GM19240 (cell line): ENCODE measurements at regions not wholly inside any gene's neighbourhood (a gene's known extent, or its start where the extent isn't known, plus 50 kb on each side); places are given as distances from the start of the nearest gene placed in this dataset.
"Not testable (repeated sequence)": the region's sequence is repeated elsewhere in the genome, so short reads cannot be mapped to it uniquely, and the experiment has no call there.

Experiments used
- DNase-seq: peaks from one replicate; pipeline ENCODE4 v3.0.0; 2011; ENCODE audit warnings: low spot score; ENCODE audit not compliant: insufficient read length

DNA sequence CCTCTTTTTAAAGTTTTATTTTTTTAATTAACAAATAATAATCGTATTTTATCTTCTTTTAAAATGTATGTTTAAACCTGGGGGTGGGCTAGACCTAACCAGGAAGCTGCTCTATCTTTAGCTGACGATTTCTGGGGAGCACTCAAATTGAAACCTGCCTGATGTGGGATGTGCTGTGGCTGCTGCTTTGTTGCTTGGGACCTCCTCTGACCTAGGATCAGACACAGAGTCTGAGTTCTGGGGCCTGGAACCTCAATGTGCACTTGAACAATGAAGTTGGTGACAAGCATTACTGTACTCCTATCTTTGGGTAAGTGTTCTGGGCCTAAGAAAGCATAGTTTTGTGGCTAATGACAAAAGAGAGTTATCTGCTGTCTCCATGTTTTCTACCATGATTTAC lies 386.7 kb downstream of the DAD1 start:
- no peak for DNase-seq

DNA sequence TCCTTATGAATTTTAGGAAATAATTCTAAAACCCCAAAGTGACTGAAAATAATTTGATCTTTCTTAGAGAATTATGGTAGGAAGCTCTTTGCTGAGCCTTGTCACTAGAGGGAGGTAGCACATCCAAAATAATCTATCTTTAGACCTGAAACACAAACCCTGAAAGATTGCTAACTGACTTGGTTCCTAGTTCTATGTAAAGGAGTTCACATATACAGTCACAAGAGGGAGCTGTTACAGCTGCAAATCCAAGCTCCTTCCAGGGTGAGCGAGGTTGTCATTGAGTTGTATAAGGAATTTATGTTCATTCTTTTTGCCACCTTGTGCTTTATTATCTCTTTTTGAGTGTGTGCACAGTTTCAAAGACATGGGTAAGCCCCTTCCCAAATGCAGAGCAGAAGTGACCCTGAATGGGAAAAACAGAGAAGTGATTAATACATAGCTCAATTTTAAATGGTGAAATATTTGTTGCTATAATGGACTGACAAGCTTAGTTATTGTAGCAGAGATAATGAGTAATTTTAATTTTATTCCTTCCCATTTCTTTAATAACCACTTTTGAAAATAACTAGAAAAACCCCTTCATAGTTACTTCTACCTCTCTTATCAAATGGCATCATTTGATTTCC lies 387.9 kb downstream of the DAD1 start:
- no peak for DNase-seq

DNA sequence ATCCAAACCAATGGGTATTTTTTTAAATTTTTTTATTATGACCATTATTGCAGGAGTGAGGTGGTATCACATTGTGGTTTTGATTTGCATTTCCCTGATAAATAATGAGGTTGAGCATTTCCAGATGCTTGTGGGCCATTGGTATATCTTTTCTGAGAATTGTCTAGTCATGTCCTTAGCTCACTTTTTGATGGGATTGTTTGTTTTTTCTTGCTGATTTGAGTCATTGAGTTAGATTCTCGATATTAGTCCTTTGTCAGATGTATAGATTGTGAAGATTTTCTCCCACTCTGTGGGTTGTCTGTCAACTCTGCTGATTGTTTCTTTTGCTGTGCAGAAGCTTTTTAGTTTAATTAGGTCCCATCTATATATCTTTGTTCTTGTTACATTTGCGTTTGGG lies 388.9 kb downstream of the DAD1 start:
- not testable (repeated sequence) for DNase-seq

DNA sequence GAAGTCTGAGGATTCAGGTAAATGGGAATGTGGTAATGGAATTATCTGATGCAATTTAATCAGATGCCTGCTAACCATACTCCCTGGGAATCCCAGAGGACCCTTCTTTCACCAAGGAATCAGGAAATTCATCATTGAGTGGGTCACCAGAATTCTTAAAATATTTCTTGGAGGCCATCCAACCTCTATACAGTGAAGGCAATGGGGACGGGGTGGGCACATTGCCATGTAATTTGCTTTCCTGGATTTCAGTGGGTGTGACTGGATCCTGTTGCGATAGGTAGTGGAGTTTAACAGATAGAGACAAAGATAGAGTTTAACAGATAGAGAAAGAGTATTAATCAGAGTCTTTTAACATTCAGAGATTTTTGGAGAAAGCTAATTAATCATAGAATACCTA lies 394.4 kb downstream of the DAD1 start:
- no peak for DNase-seq

DNA sequence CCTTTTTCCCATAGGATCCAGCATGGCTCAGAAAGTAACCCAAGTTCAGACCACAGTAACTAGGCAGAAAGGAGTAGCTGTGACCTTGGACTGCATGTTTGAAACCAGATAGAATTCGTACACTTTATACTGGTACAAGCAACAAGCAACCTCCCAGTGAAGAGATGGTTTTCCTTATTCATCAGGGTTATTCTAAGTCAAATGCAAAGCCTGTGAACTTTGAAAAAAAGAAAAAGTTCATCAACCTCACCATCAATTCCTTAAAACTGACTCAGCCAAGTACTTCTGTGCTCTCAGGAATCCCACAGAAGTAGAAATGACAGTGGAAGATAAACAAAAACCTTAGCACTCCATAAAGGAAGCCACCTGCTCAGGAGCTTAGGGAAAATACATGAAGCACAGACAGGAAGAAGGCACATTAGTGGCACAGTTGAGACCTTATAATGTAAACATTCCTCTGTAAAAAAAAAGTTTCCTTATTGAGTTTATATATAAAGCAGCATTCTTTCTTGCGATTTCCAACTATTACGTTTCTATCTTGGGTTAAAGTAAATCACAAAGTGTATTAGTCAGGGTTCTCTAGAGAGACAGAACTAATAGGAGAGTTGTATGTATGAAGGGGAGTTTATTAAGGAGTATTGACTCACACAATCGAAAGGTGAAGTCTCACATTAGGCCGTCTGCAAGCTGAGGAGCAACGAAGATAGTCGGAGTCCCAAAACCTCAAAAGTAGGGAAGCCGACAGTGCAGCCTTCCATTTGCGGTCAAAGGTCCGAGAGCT lies 398.4 kb downstream of the DAD1 start:
- no peak for DNase-seq

DNA sequence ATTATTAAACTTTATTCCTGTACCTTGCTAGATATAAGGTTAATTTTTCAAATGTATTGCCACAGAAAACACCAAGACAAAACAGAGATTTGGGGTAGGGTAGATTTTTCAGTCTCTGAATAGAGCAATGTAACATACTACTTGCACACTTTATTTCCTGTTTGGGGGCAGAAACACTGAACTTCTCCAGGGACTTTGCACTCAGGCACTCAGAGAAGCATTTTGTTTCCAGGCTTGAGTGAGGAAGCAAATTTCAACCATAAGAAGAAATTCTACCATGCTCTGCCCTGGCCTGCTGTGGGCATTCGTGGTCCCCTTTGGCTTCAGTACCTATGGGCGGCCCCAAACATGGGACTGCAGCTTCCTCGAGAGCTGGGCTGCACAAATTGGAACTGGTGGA lies 399.1 kb downstream of the DAD1 start:
- DNase-seq = no peak

DNA sequence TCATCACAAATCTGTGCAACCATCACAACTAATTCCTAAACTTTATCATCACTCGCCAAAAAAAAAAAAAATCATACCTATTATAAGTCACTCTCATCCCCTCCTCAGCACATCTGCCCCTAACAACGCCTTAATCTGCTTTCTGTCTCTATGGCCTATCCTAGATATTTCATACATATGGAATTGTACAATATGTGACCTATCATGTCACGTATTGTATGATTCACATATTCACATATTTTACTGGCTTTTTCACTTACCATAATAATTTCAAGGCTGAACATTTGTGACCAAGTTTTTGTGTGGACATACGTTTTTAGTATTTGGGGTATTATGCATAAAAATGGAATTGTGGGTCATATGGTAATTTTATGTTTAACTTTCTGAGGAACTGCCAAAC lies 400.7 kb downstream of the DAD1 start:
- DNase-seq = no peak

DNA sequence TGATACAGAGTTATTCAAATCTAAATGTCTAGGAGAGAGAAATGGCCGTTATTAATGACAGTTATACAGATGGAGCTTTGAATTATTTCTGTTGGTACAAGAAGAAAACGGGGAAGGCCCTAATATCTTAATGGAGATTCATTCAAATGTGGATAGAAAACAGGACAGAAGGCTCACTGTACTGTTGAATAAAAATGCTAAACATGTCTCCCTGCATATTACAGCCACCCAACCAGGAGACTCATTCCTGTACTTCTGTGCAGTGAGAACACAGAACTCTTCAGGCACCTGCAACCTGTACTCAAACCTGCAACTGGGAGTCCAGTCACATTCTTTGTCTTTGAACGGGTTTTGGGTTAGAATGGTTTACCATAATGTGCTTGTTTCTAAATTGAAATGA lies 403.2 kb downstream of the DAD1 start:
- DNase-seq = no peak

DNA sequence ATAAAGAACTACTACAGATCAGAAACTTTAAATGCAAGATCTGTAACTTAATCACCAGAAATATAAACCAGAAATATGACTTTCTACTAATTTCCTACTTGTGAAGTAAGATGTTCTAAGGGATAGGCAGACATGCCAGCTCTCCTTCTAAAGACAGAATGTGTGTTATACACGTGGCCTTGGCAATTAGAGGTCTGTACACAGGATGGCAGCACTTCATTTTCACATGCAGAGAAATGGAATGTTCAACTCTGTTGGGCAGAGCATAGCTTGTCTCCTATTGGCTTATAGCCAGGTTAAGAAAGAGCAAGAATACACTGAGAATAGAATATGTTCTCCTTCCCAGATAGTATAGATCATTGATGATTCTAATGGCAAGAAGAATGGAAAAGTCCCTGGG lies 403.8 kb downstream of the DAD1 start:
- DNase-seq = no peak

DNA sequence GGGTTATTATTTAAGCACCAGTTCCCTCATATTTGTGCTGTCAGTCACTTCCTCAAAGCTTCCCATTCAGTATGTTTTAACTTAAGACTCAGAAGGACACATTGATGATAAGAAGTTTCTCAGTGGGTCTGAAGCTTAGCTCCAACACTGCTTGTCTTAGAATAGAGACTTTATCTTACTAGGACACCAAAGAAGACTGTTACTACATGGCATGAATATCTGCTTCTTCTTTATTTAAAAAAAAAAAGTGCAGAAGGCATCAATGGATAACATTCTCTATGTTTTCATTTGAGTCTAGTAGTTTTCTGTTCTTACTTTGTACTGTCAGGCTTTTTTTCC lies 404.2 kb downstream of the DAD1 start:
- DNase-seq = no peak

DNA sequence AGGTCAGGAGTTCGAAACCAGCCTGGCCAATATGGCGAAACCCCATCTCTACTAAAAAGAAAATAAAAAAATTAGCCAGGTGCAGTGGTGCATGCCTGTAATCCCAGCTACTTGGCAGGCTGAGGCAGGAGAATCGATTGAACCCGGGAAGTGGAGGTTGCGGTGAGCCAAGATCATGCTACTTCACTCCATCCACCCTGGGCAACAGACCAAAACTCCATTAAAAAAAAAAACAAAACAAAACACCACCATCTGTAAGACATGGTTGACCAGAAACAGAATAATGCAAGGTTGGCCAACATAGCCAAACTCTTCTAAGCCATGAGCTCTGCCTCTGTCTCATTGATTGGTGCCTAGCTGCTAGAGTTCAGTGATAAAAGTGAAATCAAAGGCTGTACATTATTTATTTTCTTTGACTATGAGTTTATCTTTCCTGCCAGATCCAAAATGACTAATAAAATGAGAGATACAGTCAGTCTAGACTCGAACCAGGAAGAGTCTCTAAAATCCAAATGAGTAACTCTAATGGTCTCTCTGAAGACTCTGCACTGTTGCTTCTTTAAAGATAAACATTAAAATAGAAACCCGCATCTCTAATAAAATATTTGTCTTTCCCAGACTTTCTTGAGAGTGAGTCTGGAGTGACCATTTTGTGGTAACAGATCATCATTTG lies 404.7 kb downstream of the DAD1 start:
- DNase-seq = no peak

DNA sequence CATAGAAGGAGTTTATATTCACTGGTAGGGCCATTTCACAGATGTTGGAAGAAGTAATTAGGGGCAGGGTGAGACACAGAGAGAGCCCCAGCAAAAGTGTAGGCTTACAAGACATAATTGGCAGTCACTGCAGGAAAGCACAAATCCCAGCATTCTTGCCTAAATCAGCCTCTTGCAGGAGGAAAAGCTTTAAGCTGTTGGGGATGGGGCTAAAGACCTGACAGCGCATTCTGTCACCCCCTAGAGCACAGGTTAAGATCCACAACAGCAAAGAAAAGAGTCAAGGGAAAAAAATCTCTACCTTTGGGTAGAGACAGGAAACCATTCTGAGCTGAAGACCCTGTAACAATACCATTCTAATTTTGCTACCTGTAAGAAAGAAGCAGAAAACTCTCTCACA lies 409.0 kb downstream of the DAD1 start:
- DNase-seq = no peak

DNA sequence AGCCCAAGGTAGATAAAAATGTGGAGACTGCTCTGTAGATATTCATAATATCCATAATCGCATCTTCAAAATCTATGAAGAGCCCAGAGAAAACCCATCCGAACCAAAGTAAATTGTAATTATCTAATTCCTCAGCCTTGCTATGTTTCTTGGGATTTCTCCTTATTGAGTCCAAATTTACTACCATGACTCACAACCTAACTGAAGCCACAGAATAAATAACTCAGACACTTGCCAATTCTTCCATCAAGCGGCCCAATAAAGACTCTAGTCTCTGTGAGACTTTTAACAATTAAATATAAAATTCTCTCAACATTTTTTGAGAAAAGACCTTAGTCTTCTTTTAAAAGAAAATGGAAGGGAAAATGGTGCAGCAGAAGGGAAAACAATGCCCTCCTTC lies 409.8 kb downstream of the DAD1 start:
- DNase-seq = no peak

DNA sequence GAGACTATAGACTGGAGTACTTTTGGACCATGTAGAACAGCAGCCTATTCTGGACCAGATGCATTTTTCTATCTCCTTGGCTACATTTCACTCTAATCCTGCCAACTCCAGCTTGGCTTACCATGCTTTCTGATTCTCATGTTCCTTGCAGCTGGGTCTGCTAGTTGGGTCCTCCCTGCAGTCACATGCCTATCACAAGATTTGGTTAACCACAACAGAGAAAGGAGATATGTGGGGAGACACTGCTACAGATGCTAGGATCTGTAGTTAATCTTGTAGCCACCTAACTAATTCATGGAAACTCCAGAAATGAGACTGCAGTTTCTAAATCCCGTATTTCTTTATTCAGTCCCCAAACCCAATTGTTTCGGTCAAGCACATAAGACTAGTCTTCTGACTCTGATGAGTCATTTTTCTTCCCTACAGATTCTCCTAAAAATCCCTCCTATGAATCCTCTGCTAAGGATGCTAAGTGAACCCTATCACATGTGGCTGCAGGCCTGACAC lies 410.6 kb downstream of the DAD1 start:
- no peak for DNase-seq

DNA sequence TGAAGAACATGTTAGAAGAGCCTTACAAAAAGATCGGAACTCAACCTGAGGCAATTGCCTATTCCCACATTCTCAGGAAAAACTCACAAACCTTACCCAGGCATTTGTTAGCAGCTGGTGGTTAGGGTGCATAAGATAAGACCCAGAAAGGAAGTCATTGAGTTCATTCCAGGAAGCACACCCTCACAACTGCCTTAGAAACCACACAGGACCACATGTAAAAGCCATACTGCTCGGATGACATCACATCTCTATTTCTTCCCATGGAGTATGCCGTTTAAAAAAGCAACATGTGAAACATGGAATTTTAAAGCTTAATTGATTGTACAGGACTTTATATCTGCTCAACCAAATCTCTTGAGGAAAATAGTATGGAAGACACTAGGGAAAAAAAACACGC lies 411.2 kb downstream of the DAD1 start:
- DNase-seq = no peak

DNA sequence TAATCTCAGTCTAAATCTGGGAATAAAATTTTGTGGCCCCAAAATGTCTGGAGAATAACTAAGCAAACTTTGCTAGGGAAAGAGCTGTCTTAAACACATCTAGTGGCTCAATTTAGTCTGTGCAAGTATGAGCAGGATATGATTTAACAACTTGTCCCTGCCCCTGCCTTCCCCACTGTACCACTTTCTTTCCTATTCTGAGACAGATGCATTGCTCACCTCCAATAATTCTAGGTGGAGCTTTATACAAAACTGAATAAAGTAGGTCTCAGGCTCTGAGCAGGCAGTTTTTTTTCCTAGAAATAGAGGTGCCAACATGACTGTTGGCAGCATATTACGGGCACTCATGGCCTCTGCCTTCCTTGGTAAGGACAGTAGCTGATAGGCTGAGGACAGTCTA lies 412.1 kb downstream of the DAD1 start:
- DNase-seq = no peak

DNA sequence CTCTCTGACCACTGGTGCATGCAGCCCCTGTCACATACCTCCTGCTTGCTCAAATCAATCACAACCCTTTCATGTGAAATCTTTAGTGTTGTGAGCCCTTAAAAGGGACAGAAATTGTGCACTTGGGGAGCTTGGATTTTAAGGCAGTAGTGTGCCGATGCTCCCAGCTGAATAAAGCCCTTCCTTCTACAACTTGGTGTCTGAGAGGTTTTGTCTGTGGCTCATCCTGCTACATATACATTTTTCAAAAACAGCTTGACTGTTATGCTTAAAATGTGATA lies 413.8 kb downstream of the DAD1 start:
- DNase-seq = not testable (repeated sequence)

DNA sequence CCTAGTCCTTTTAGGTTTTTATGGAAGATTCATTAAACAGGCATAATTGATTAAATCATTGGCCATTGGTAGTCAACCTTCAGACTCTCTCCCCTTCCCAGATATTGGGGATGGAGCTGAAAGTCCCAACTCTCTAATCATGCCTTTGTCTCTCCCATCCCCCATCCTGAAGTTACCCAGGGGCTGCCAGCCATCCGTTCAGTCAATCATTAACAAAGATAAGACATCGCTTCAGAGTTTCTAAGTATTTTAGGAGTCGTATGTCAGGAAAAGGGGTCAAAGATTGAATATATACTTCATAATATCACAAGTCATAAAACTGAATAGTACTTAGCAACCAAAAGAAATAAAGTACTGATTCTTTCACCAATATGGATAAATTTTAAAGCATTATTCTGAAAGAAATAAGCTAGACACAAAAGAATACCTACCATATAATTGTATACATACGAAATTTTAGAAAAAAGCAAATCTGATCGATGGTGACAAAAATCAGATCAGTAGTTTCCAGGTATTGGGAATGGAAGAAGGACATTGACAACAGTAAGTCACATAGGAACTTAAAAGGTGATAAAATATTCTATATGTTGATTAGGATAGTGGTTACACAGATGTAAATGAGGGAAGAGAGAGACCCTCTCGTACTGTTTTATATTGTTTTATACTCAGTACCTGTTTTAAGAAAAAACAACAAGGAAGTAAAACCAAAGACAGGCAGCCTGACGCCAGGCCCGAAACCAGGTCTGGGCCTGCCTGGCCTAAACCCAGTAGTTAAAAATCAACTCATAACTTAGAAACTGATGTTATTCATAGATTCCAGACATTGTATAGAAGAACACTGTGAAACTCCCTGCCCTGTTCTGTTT lies 414.4 kb downstream of the DAD1 start:
- DNase-seq = no peak

DNA sequence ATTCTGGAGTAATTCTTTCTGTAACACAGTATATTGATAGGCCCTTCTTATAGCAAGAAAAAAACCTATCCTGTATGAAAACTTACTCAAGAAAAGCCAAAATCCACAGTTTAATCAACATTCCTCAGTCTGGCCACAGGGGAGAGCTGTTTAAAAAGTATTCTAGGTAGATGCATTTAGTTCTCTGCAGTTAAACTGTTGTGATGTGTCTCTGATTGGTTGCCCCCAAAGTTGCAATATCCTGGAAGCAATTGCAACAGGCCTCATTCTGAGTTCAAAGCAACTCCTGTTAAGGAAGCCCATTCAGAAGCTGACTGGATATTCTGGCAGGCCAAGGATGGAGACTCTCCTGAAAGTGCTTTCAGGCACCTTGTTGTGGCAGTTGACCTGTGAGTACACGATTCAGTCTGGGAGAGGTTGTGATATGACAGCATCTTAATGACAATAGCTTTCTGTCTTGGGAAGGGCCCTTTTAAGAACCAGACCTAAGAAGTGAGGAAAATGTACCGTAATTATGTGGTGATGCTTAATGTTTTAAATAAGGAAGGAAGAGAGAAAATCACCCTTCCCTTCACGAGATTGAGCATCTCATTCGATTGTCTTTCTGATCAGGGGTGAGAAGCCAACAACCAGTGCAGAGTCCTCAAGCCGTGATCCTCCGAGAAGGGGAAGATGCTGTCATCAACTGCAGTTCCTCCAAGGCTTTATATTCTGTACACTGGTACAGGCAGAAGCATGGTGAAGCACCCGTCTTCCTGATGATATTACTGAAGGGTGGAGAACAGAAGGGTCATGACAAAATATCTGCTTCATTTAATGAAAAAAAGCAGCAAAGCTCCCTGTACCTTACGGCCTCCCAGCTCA lies 420.7 kb downstream of the DAD1 start:
- no peak for DNase-seq

DNA sequence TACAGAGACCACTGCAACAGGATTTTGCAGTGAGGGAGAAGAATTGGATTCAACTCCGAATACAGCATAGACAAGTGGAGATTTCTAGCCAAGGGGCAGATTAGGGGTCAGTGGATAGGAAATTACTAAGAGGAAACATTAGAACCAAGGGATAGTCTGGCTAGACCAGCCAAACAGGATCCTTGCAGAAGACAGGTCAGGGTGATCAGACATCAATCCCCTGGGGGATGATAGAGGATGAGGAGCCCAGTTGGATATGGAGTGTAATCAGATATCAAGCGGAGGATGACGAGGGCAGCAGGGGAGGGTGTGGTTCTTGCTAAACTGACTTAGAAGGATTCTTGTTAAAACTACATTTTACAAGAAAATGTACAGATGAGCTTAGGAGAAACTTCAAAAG lies 424.4 kb downstream of the DAD1 start:
- DNase-seq = no peak

DNA sequence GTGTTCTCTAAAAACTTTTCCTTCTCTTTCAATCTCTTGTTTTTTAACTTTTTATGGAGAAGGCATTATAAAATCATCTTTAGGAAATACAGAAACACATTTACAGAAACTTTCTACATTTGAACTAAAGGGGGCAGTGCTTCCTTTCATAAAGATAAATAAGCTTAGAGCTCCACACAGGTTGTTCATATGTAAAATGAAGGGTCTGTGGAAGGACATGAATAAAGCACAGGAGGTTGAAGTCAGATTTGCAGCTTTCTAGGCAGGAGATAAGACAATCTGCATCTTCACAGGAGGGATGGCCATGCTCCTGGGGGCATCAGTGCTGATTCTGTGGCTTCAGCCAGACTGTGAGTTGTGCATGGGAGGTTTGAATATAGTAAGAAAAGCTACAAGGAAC lies 426.0 kb downstream of the DAD1 start:
- no peak for DNase-seq
